H1 (cell line): ENCODE measurements at regions not wholly inside any gene's neighbourhood (a gene's known extent, or its start where the extent isn't known, plus 50 kb on each side); places are given as distances from the start of the nearest gene placed in this dataset.

ENCODE experiments used
- CTCF ChIA-PET: fragments of 300-600 bp; sonication (Branson Sonifier 250); formaldehyde crosslinking; loops from one replicate; lab custom pipeline; 2021; ENCODE audit not compliant: partially characterized antibody; lab: Charles Lee
- POLR2A ChIA-PET: fragments of 300-600 bp; sonication (Branson Sonifier 250); formaldehyde crosslinking; loops from one replicate; lab custom pipeline; 2021; ENCODE audit warnings: inconsistent platforms; ENCODE audit not compliant: partially characterized antibody; lab: Charles Lee
- DNase-seq, 2 experiments: peaks; one replicate each; pipeline versions ENCODE4 v3.0.0 to v3.0.0-alpha.2; 2010 to 2022; ENCODE audit warnings: low spot score in 2 of 2, low read depth in 1 of 2, mixed read lengths in 1 of 2
- FAIRE-seq: peaks from 2 replicates; lab custom pipeline; 2011; peaks lifted over from hg19 to GRCh38; lab: Jason Lieb, UNC
- H2AFZ ChIP-seq: 2 replicates; pipeline ENCODE4 v1.8.1; 2012; ENCODE audit warnings: low read length, inconsistent platforms
- H2AK5ac ChIP-seq: 2 replicates; pipeline ENCODE4 v1.6.1; 2013; ENCODE audit warnings: low read depth, low read length
- H2BK120ac ChIP-seq: replicated peaks from 2 replicates; pipeline ENCODE3; 2013; ENCODE audit warnings: low read depth, low read length, inconsistent platforms
- H2BK12ac ChIP-seq: 2 replicates; pipeline ENCODE4 v1.6.1; 2013; ENCODE audit warnings: low read depth, low read length
- H2BK15ac ChIP-seq: 2 replicates; pipeline ENCODE4 v1.6.1; 2013; ENCODE audit warnings: low read length
- H2BK20ac ChIP-seq: 2 replicates; pipeline ENCODE4 v1.6.1; 2013; ENCODE audit warnings: low read length
- H2BK5ac ChIP-seq: 2 replicates; pipeline ENCODE4 v1.6.1; 2013; ENCODE audit warnings: low read depth, low read length
- H3K14ac ChIP-seq: 2 replicates; pipeline ENCODE4 v1.6.1; 2013; ENCODE audit warnings: inconsistent platforms; ENCODE audit not compliant: insufficient read length
- H3K18ac ChIP-seq: 2 replicates; pipeline ENCODE4 v1.6.1; 2013; ENCODE audit warnings: low read length; ENCODE audit errors: extremely low read depth
- H3K23ac ChIP-seq: 2 replicates; pipeline ENCODE4 v1.6.1; 2013; ENCODE audit warnings: inconsistent platforms; ENCODE audit not compliant: insufficient read length
- H3K23me2 ChIP-seq: 2 replicates; pipeline ENCODE4 v1.6.1; 2013; ENCODE audit warnings: low read depth, low read length
- H3K27ac ChIP-seq: 2 replicates; pipeline ENCODE4 v1.6.1; 2011; ENCODE audit warnings: low read depth, low read length, inconsistent platforms
- H3K27me3 ChIP-seq, 4 experiments: replicated peaks in 1 of 4; 1 replicate in 1 of 4; 2 replicates in 3 of 4; pipeline versions ENCODE4 v1.6.1 to v1.8.1; 2011 to 2013; ENCODE audit warnings: low read length in 3 of 4, mild to moderate bottlenecking in 3 of 4, inconsistent platforms in 2 of 4, mixed read lengths in 2 of 4, moderate library complexity in 1 of 4; ENCODE audit not compliant: control insufficient read depth in 3 of 4, insufficient read depth in 3 of 4; ENCODE audit errors: extremely low read depth in 1 of 4
- H3K36me3 ChIP-seq, 4 experiments: 2 replicates each; pipeline versions ENCODE4 v1.6.1 to v1.8.1; 2011 to 2013; ENCODE audit warnings: mild to moderate bottlenecking in 4 of 4, low read length in 3 of 4, moderate library complexity in 2 of 4, control low read depth in 1 of 4, inconsistent platforms in 1 of 4; ENCODE audit not compliant: insufficient read depth in 4 of 4, control insufficient read depth in 2 of 4
- H3K4ac ChIP-seq: replicated peaks from 2 replicates; pipeline ENCODE3; 2013; ENCODE audit warnings: low read length, low read depth, mixed read lengths, inconsistent platforms; ENCODE audit not compliant: insufficient read length
- H3K4me1 ChIP-seq, 4 experiments: replicated peaks in 1 of 4; 1 replicate in 1 of 4; 2 replicates in 3 of 4; pipeline versions ENCODE4 v1.6.1 to v1.8.1; 2011 to 2013; ENCODE audit warnings: low read length in 3 of 4, inconsistent platforms in 2 of 4, mixed read lengths in 1 of 4; ENCODE audit not compliant: insufficient read depth in 4 of 4, control insufficient read depth in 3 of 4
- H3K4me2 ChIP-seq, 2 experiments: 2 replicates each; pipeline versions ENCODE4 v1.6.1 to v1.8.1; 2011 to 2013; ENCODE audit warnings: low read depth in 2 of 2, low read length in 2 of 2, control low read depth in 1 of 2, inconsistent platforms in 1 of 2, mild to moderate bottlenecking in 1 of 2; ENCODE audit not compliant: insufficient read depth in 1 of 2
- H3K4me3 ChIP-seq, 4 experiments: fragments of 200-600, 300-600 bp in 1 of 4; sonication (generic), shearing (Covaris generic), sonication (Bioruptor Twin) in 1 of 4; 2 replicates each; pipeline versions ENCODE4 v1.5.1 to v1.8.1; 2011 to 2016; ENCODE audit warnings: low read length in 4 of 4, low read depth in 3 of 4, control low read depth in 2 of 4, inconsistent platforms in 2 of 4, mild to moderate bottlenecking in 2 of 4, mixed read lengths in 1 of 4, moderate library complexity in 1 of 4; ENCODE audit not compliant: insufficient read depth in 2 of 4; ENCODE audit errors: extremely low read depth in 1 of 4
- H3K56ac ChIP-seq: replicated peaks from 2 replicates; pipeline ENCODE3; 2013; ENCODE audit warnings: low read depth, mild to moderate bottlenecking, mixed read lengths, low read length, inconsistent platforms; ENCODE audit not compliant: insufficient read length
- H3K79me1 ChIP-seq: 2 replicates; pipeline ENCODE4 v1.6.1; 2013; ENCODE audit warnings: low read depth, low read length, control low read depth
- H3K79me2 ChIP-seq, 2 experiments: 2 replicates each; pipeline versions ENCODE4 v1.6.1 to v1.8.1; 2012 to 2013; ENCODE audit warnings: low read length in 2 of 2, mild to moderate bottlenecking in 2 of 2, inconsistent platforms in 1 of 2; ENCODE audit not compliant: insufficient read depth in 2 of 2, control insufficient read depth in 1 of 2
- H3K9ac ChIP-seq, 4 experiments: replicated peaks in 1 of 4; 1 replicate in 1 of 4; 2 replicates in 3 of 4; pipeline versions ENCODE4 v1.6.1 to v1.8.1; 2011 to 2013; ENCODE audit warnings: low read depth in 3 of 4, low read length in 3 of 4, control low read depth in 2 of 4, mild to moderate bottlenecking in 2 of 4, moderate library complexity in 2 of 4, inconsistent platforms in 1 of 4; ENCODE audit errors: extremely low read depth in 1 of 4
- H3K9me3 ChIP-seq, 2 experiments: 2 replicates each; pipeline versions ENCODE4 v1.6.1 to v1.8.1; 2012 to 2013; ENCODE audit warnings: mild to moderate bottlenecking in 2 of 2, moderate library complexity in 2 of 2, control low read depth in 1 of 2, inconsistent platforms in 1 of 2, low read depth in 1 of 2, low read length in 1 of 2, mixed read lengths in 1 of 2; ENCODE audit not compliant: insufficient read depth in 2 of 2
- H4K20me1 ChIP-seq, 2 experiments: replicated peaks in 1 of 2; 2 replicates each; pipeline versions ENCODE3 to v1.8.1; 2011 to 2013; ENCODE audit warnings: inconsistent platforms in 2 of 2, low read length in 2 of 2, mild to moderate bottlenecking in 1 of 2; ENCODE audit not compliant: insufficient read depth in 2 of 2, control insufficient read depth in 1 of 2
- H4K5ac ChIP-seq: 2 replicates; pipeline ENCODE4 v1.6.1; 2013; ENCODE audit warnings: low read length, low read depth, mixed read lengths, inconsistent platforms; ENCODE audit not compliant: insufficient read length
- H4K8ac ChIP-seq: 2 replicates; pipeline ENCODE4 v1.8.0; 2013; ENCODE audit warnings: mild to moderate bottlenecking, moderate library complexity, low read length, inconsistent platforms; ENCODE audit not compliant: insufficient read depth; ENCODE audit errors: extremely low read depth
- H4K91ac ChIP-seq: replicated peaks from 2 replicates; pipeline ENCODE3; 2013; ENCODE audit warnings: low read length, mixed read lengths, inconsistent platforms; ENCODE audit not compliant: insufficient read length
- CBX8 ChIP-seq: fragments of 300-800, 300-1000 bp; sonication (generic); IDR thresholded peaks from 2 replicates; pipeline ENCODE4 v1.7.1; 2016; ENCODE audit warnings: low read depth, low read length, borderline replicate concordance
- CEBPB ChIP-seq: IDR thresholded peaks from 2 replicates; pipeline ENCODE4 v1.6.1; 2012; ENCODE audit warnings: low read depth, low read length
- JUN ChIP-seq: IDR thresholded peaks from 2 replicates; pipeline ENCODE4 v1.6.1; 2011; ENCODE audit warnings: low read depth, mild to moderate bottlenecking, improper control_type of control experiment, low read length
- KDM4A ChIP-seq: IDR thresholded peaks from one replicate; pipeline ENCODE4 v1.7.1; 2012; ENCODE audit warnings: low read depth, mild to moderate bottlenecking, moderate library complexity, low read length, inconsistent platforms; ENCODE audit not compliant: severe bottlenecking
- PHF8 ChIP-seq: fragments of 200-600 bp; sonication (generic); conservative IDR thresholded peaks from 2 replicates; pipeline ENCODE4 v1.7.1; 2012; ENCODE audit warnings: low read depth, mild to moderate bottlenecking, inconsistent platforms, low read length, moderate library complexity
- POU5F1 ChIP-seq: IDR thresholded peaks from 2 replicates; pipeline ENCODE4 v1.6.1; 2011; ENCODE audit warnings: low read depth, mild to moderate bottlenecking, low read length, moderate library complexity
- RXRA ChIP-seq: IDR thresholded peaks from 2 replicates; pipeline ENCODE4 v1.6.1; 2011; ENCODE audit warnings: low read depth, mild to moderate bottlenecking, low read length, moderate library complexity; ENCODE audit not compliant: insufficient read depth
- TCF12 ChIP-seq: IDR thresholded peaks from 2 replicates; pipeline ENCODE4 v1.6.1; 2011; ENCODE audit warnings: low read depth, mild to moderate bottlenecking, low read length
- WGBS, 2 experiments: shearing (Covaris generic) in 1 of 2; methylation state at CpG; one replicate each; pipeline versions ENCODE4 v1.1.6 to v1.1.7; 2013 to 2015; ENCODE audit warnings: low lambda C conversion rate in 2 of 2, mixed read lengths in 2 of 2, inconsistent platforms in 1 of 2, low coverage in 1 of 2, missing lambda C conversion rate in 1 of 2; ENCODE audit not compliant: insufficient replicate concordance in 2 of 2, insufficient coverage in 1 of 2, insufficient read length in 1 of 2; ENCODE audit errors: extremely low coverage in 1 of 2, missing lambda C conversion rate in 1 of 2; 5-methylcytosine and 5-hydroxymethylcytosine counted together
- TF ChIP-seq, protein P1 (sequence below): IDR thresholded peaks from 2 replicates; pipeline ENCODE4 v1.6.1; 2012; ENCODE audit warnings: inconsistent platforms

DNA sequence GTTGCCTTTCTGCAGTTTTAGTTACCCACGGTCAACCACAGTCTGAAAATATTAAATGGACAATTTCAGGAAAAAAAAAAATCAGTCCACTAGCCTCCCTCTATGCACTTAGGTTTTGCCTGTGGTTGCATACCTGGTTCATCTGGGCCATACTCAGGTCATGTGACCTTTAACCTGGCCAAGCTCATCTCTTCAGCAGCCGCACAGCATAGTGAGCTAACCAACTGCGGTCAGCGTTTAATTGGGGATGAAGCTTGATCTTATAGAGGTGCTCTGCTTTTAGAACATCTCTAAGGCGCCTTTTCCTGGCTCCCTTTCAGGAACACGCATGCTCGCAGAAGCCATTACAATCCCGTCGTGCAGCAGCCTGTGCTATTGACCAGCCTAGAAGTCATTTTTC, 177.2 kb upstream of the HMGA2 start:
- no peaks in the 10 kb centered on the region for H3K4me1 ChIP-seq
- no peak overlapping the region for H3K4me3 ChIP-seq
- H3K23me2 ChIP-seq = no peaks in the 10 kb centered on the region
- H2AK5ac ChIP-seq = no peak overlapping the region
- H3K27me3 ChIP-seq = no peaks in the 10 kb centered on the region
- H2BK15ac ChIP-seq = no peak overlapping the region
- H3K9ac ChIP-seq = no peak overlapping the region
- no peak overlapping the region for H2BK120ac ChIP-seq
- H2AFZ ChIP-seq = no peak overlapping the region
- H3K79me1 ChIP-seq = no peaks in the 10 kb centered on the region
- H2BK20ac ChIP-seq = no peak overlapping the region
- no peak overlapping the region for H2BK12ac ChIP-seq
- no peak overlapping the region for H4K8ac ChIP-seq
- H2BK5ac ChIP-seq = no peak overlapping the region
- no peaks in the 10 kb centered on the region for H3K36me3 ChIP-seq
- no peaks in the 10 kb centered on the region for H4K20me1 ChIP-seq
- H3K79me2 ChIP-seq = no peaks in the 10 kb centered on the region
- no peaks in the 10 kb centered on the region for H3K9me3 ChIP-seq
- no peak overlapping the region for H3K56ac ChIP-seq
- ChIA-PET CTCF (interaction anchor here (3.0 kb wide), 1 partner anchor 44 kb away, joined by 9 read pairs; no protein-coding TSS in a partner anchor), POLR2A (no interaction called here)
- H4K91ac ChIP-seq = no peak overlapping the region
- H3K14ac ChIP-seq = no peak overlapping the region
- H3K18ac ChIP-seq = no peak overlapping the region
- DNase-seq = no peak
- no peak for FAIRE-seq
- no peak overlapping the region for H3K27ac ChIP-seq
- no peak overlapping the region for H3K4me2 ChIP-seq
- no peak overlapping the region for H3K23ac ChIP-seq
- WGBS, 2 experiments = 94% methylated on average over 9 of the region's 9 CpGs; no CpG with 5 or more reads in 1 of the 2 experiments
- H3K4ac ChIP-seq = no peak overlapping the region
- no peak overlapping the region for H4K5ac ChIP-seq
- TF ChIP-seq CEBPB = no peak
- TF ChIP-seq POU5F1 = no peak
- TF ChIP-seq PHF8 = no peak
- TF ChIP-seq CBX8 = no peak
- TF ChIP-seq KDM4A = no peak
- no peak for TF ChIP-seq RXRA
- no peak for TF ChIP-seq JUN
- TF ChIP-seq TCF12 = no peak
- TF ChIP-seq, protein P1, sequence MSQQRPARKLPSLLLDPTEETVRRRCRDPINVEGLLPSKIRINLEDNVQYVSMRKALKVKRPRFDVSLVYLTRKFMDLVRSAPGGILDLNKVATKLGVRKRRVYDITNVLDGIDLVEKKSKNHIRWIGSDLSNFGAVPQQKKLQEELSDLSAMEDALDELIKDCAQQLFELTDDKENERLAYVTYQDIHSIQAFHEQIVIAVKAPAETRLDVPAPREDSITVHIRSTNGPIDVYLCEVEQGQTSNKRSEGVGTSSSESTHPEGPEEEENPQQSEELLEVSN = no peak
